H7 (cell line): ENCODE measurements at regions not wholly inside any gene's neighbourhood (a gene's known extent, or its start where the extent isn't known, plus 50 kb on each side); places are given as distances from the start of the nearest gene placed in this dataset.
"Not testable (repeated sequence)": the region's sequence is repeated elsewhere in the genome, so short reads cannot be mapped to it uniquely, and the experiment has no call there.

ENCODE experiments used
- DNase-seq: peaks from one replicate; pipeline ENCODE4 v3.0.0; 2012
- H3K27me3 ChIP-seq: 2 replicates; pipeline ENCODE4 v1.6.0; 2011; ENCODE audit warnings: mild to moderate bottlenecking, low read length; ENCODE audit not compliant: control insufficient read depth, insufficient read depth
- H3K36me3 ChIP-seq: replicated peaks from 2 replicates; pipeline ENCODE4 v1.5.1; 2011; ENCODE audit warnings: low read length; ENCODE audit not compliant: control insufficient read depth, insufficient read depth
- H3K4me3 ChIP-seq: 2 replicates; pipeline ENCODE4 v1.5.1; 2011; ENCODE audit warnings: low read depth, mild to moderate bottlenecking, control low read depth, low read length, moderate library complexity; ENCODE audit not compliant: insufficient read depth

GRCh38 chr1:181308098-181308497, 175.2 kb upstream of the CACNA1E start:
- Histone ChIP-seq H3K36me3 (no peaks in the 10 kb centered on the region), H3K27me3 (peaks cover 1% of the 10 kb centered on the region; the same call in 1 of the 2 replicates), H3K4me3 (no peak overlapping the region)
- DNase-seq = no peak

GRCh38 chr1:181310560-181310959, 172.8 kb upstream of the CACNA1E start:
- no peaks in the 10 kb centered on the region for H3K36me3 ChIP-seq
- no peak for DNase-seq
- H3K4me3 ChIP-seq = no peak overlapping the region
- H3K27me3 ChIP-seq = peaks cover 18% of the 10 kb centered on the region

GRCh38 chr1:181312946-181313345, 170.4 kb upstream of the CACNA1E start:
- peaks cover 40% of the 10 kb centered on the region for H3K27me3 ChIP-seq
- H3K36me3 ChIP-seq = no peaks in the 10 kb centered on the region
- no peak overlapping the region for H3K4me3 ChIP-seq
- DNase-seq = no peak

GRCh38 chr1:181313466-181313865, 169.9 kb upstream of the CACNA1E start:
- peak; percentile 1 for DNase-seq
- Histone ChIP-seq H3K4me3 (no peak overlapping the region), H3K27me3 (peaks cover 45% of the 10 kb centered on the region), H3K36me3 (no peaks in the 10 kb centered on the region)

- DNase-seq = no peak
- H3K27me3 ChIP-seq = peaks cover 51% of the 10 kb centered on the region
- no peak overlapping the region for H3K4me3 ChIP-seq
- no peaks in the 10 kb centered on the region for H3K36me3 ChIP-seq
These were observed 169.3 kb upstream of the CACNA1E start for GRCh38 chr1:181314010-181314409.

GRCh38 chr1:181314959-181315358, 168.4 kb upstream of the CACNA1E start:
- DNase-seq = peak; percentile 28
- Histone ChIP-seq H3K36me3 (no peaks in the 10 kb centered on the region), H3K4me3 (no peak overlapping the region), H3K27me3 (peaks cover 60% of the 10 kb centered on the region)

GRCh38 chr1:181317261-181317930, 165.9 kb upstream of the CACNA1E start:
- no peaks in the 10 kb centered on the region for H3K36me3 ChIP-seq
- peak; percentile 69 for DNase-seq
- peaks cover 69% of the 10 kb centered on the region for H3K27me3 ChIP-seq
- peak overlapping the region; percentile 38 for H3K4me3 ChIP-seq

GRCh38 chr1:181318022-181318857, 165.1 kb upstream of the CACNA1E start:
- Histone ChIP-seq H3K4me3 (peak overlapping the region; percentile 38), H3K36me3 (no peaks in the 10 kb centered on the region), H3K27me3 (peaks cover 69% of the 10 kb centered on the region)
- peak; percentile 83 for DNase-seq

- Histone ChIP-seq H3K4me3 (peak overlapping the region; percentile 38), H3K27me3 (peaks cover 66% of the 10 kb centered on the region), H3K36me3 (no peaks in the 10 kb centered on the region)
- no peak for DNase-seq
These were observed 164.5 kb upstream of the CACNA1E start for GRCh38 chr1:181318858-181319235.

- peak; percentile 27 for DNase-seq
- Histone ChIP-seq H3K4me3 (no peak overlapping the region), H3K27me3 (peaks cover 57% of the 10 kb centered on the region), H3K36me3 (no peaks in the 10 kb centered on the region)
These were observed 163.4 kb upstream of the CACNA1E start for GRCh38 chr1:181319907-181320306.

- Histone ChIP-seq H3K36me3 (no peaks in the 10 kb centered on the region), H3K4me3 (no peak overlapping the region), H3K27me3 (peaks cover 8% of the 10 kb centered on the region)
- peak; percentile 22 for DNase-seq
These were observed 158.3 kb upstream of the CACNA1E start for GRCh38 chr1:181324797-181325616.

- H3K27me3 ChIP-seq, H3K36me3 ChIP-seq, H3K4me3 ChIP-seq: not testable (repeated sequence)
- peak; percentile 22 for DNase-seq
These were observed 157.6 kb upstream of the CACNA1E start for GRCh38 chr1:181325765-181326164.

GRCh38 chr1:181326348-181326747, 157.0 kb upstream of the CACNA1E start:
- no peak overlapping the region for H3K4me3 ChIP-seq
- peak; percentile 2 for DNase-seq
- H3K27me3 ChIP-seq = no peaks in the 10 kb centered on the region; the same call in 1 of the 2 replicates
- H3K36me3 ChIP-seq = no peaks in the 10 kb centered on the region

GRCh38 chr1:181327796-181328195, 155.5 kb upstream of the CACNA1E start:
- DNase-seq = no peak
- Histone ChIP-seq H3K4me3 (no peak overlapping the region), H3K27me3 (no peaks in the 10 kb centered on the region; the same call in 1 of the 2 replicates), H3K36me3 (no peaks in the 10 kb centered on the region)
